Activated naive CD8-positive, alpha-beta T cell treated with anti-CD3 and anti-CD28 coated beads, Interleukin-2, amount 10 ng/mL, durations not matched to agents 7 days and 5 days (primary cell): ENCODE measurements at regions not wholly inside any gene's neighbourhood (a gene's known extent, or its start where the extent isn't known, plus 50 kb on each side); places are given as distances from the start of the nearest gene placed in this dataset.

Experiments used
- ATAC-seq: fragments of 150-1000 bp; cut with Tn5 transposase; one replicate; pipeline ENCODE4 v1.10.0; 2021; ENCODE audit warnings: low read depth, moderate library complexity
- POLR2A ChIA-PET: fragments of 350-600 bp; sonication (Branson Sonifier 250); formaldehyde crosslinking; loops from one replicate; lab custom pipeline; 2021; ENCODE audit warnings: antibody characterized with exemption; lab: Charles Lee
- DNase-seq: peaks from one replicate; pipeline ENCODE4 v3.0.0; 2021
- H3K27ac Mint-ChIP-seq: one replicate; pipeline ENCODE4 v1.8.0; 2022; ENCODE audit warnings: mild to moderate bottlenecking, mixed read lengths
- H3K27me3 Mint-ChIP-seq: one replicate; pipeline ENCODE4 v1.8.0; 2022; ENCODE audit warnings: mild to moderate bottlenecking, moderate library complexity, mixed read lengths
- H3K36me3 Mint-ChIP-seq: one replicate; pipeline ENCODE4 v1.8.0; 2021; ENCODE audit warnings: mild to moderate bottlenecking, mixed read lengths
- H3K4me1 Mint-ChIP-seq: one replicate; pipeline ENCODE4 v1.8.0; 2021; ENCODE audit warnings: mixed read lengths
- H3K4me3 Mint-ChIP-seq: one replicate; pipeline ENCODE4 v1.8.0; 2022; ENCODE audit warnings: mild to moderate bottlenecking, moderate library complexity, mixed read lengths
- H3K9me3 Mint-ChIP-seq: one replicate; pipeline ENCODE4 v1.8.0; 2021; ENCODE audit warnings: mixed read lengths

DNA sequence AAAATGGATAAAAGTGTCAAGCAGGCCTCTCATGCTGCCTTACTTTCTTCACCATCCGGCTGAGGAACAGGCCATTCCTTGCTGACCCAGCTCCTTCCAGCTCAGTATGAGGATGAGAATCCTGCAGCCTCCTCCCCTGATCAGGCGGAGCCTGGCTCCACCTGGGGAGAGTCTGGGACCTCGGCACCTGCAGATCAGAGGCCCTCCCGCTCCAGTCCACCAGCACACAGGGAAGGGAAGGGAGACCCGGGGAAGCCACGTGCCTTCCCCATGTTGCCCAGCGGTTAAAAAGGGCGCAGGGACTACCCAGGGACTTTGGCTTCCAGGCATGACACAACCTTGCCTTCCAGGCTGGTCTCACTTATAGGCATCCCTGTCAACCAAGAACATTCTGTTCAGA, 172.0 kb downstream of the NDUFA10 start:
- peaks cover 6% of the 10 kb centered on the region for H3K9me3 Mint-ChIP-seq
- POLR2A ChIA-PET, result no interaction called here

DNA sequence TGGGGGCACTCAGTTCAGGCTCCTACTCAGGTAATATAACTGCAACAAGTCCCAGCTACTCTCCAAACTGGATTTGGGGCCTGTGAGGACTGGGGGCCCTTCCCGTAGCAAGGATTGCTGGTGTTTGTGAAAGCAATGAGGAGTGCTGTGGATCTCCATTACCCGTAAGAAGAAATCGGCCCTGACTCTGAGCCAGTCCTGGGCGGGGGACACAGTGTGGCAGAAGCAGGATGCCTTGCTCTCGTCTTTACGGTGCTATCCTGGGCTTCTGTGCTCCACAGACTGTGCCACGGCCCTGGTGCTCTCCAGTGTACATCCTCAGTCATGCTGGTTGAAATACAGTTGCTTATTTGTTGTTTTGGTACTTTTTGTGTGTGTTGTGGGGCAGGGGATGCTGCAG, 172.9 kb downstream of the NDUFA10 start:
- H3K4me3 Mint-ChIP-seq, result no peak overlapping the region
- no peak for DNase-seq

More for the DNA sequence above, 172.0 kb downstream of the NDUFA10 start:
- DNase-seq (no peak), ATAC-seq (no peak)
- no peak overlapping the region for H3K4me3 Mint-ChIP-seq
- H3K27me3 Mint-ChIP-seq, result peaks cover 15% of the 10 kb centered on the region
- H3K4me1 Mint-ChIP-seq, result no peaks in the 10 kb centered on the region
- H3K27ac Mint-ChIP-seq, result no peak overlapping the region
- H3K36me3 Mint-ChIP-seq, result no peaks in the 10 kb centered on the region

DNA sequence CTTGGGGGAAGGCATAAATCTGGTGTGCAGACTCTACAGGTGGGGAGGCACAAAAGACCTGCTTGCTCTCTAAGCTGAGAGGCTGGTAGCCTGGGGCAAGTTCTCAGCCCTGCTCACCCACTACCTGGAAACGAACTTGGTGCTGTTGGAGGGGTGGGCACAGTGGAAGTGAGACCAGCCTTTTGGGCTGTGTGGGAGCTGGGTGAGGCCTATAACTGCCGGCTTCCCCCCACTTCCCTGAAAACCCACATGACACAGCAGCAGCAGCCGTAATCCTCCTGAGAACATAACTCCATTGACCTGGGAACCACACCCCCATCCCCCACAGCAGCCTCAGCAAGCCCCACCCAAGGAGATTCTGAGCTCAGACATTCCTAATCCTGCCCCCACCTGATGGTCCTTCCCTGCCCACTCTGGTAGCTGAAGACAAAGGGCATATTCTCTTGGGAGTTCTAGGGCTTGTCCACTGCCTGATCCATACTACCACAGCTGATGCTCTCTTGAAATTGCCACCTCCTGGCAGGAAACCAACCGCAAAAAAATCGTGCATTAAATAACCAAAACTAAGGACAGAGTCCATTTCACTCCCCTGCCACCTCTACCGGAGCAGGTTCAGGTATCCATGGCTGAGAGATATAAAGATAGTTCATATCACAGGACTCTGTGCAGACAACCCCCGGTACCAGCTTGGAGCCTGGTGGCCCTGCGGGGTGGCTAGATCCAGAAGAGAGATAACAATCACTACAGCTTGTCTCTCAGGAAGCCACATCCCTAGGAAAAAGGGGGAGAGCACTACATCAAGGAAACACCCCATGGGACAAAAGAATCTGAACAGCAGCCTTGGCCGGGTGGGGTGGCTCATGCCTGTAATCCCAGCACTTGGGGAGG, 178.1 kb downstream of the NDUFA10 start:
- H3K4me3 Mint-ChIP-seq, result no peak overlapping the region
- H3K27ac Mint-ChIP-seq, result no peak overlapping the region
- H3K4me1 Mint-ChIP-seq, result peaks cover 2% of the 10 kb centered on the region
- DNase-seq, result no peak
- H3K27me3 Mint-ChIP-seq, result peaks cover 31% of the 10 kb centered on the region
- POLR2A ChIA-PET, result no interaction called here
- peaks cover 8% of the 10 kb centered on the region for H3K9me3 Mint-ChIP-seq
- no peaks in the 10 kb centered on the region for H3K36me3 Mint-ChIP-seq
- no peak for ATAC-seq

More for the DNA sequence above, 172.9 kb downstream of the NDUFA10 start:
- Mint-ChIP-seq H3K4me1 (no peaks in the 10 kb centered on the region), H3K27ac (no peak overlapping the region), H3K36me3 (no peaks in the 10 kb centered on the region), H3K9me3 (peaks cover 6% of the 10 kb centered on the region), H3K27me3 (peaks cover 13% of the 10 kb centered on the region)
- no peak for ATAC-seq
- POLR2A ChIA-PET, result no interaction called here

DNA sequence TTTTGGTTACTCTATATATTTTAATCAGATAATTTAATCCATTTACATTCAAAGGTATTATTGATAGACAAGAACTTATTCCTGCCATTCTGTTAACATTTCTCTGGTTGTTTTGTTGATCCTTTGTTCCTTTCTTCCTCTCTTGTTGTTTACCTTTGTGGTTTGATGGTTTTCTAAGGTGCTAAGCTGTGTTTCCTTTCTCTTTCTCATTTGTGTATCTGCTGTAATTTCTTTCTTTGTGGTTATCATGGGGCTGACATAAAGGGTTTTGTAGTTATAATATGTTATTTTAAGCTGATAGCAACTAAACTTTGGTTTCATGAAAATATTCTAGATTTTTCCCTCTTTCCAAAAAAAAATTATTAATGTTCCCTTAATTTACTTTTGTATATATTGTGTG, 179.2 kb downstream of the NDUFA10 start:
- Mint-ChIP-seq H3K4me3 (no peak overlapping the region), H3K9me3 (peaks cover 5% of the 10 kb centered on the region), H3K36me3 (no peaks in the 10 kb centered on the region), H3K27ac (no peak overlapping the region), H3K27me3 (peaks cover 28% of the 10 kb centered on the region), H3K4me1 (peaks cover 2% of the 10 kb centered on the region)
- no peak for ATAC-seq
- POLR2A ChIA-PET, result no interaction called here
- DNase-seq, result no peak

DNA sequence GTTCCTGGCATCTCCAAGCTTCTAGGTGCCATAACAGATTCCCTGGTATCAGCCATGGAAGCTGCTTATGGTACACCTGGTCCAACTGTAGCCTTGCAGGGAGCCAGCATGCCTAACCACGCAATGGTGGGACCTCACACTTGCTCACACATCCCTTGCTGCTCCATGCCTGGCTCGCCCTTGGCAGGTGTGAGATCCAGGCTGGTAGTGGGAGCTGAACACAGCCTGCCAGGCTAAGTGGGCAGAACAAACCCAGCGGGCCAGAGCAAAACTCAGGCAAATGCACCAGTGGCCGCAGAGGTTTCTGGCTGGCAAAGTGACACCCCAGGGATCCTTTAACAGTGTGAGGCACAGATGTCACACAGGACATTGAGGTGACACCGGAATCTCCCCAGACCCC, 185.8 kb downstream of the NDUFA10 start:
- ATAC-seq (no peak), DNase-seq (no peak)
- peaks cover 1% of the 10 kb centered on the region for H3K9me3 Mint-ChIP-seq

DNA sequence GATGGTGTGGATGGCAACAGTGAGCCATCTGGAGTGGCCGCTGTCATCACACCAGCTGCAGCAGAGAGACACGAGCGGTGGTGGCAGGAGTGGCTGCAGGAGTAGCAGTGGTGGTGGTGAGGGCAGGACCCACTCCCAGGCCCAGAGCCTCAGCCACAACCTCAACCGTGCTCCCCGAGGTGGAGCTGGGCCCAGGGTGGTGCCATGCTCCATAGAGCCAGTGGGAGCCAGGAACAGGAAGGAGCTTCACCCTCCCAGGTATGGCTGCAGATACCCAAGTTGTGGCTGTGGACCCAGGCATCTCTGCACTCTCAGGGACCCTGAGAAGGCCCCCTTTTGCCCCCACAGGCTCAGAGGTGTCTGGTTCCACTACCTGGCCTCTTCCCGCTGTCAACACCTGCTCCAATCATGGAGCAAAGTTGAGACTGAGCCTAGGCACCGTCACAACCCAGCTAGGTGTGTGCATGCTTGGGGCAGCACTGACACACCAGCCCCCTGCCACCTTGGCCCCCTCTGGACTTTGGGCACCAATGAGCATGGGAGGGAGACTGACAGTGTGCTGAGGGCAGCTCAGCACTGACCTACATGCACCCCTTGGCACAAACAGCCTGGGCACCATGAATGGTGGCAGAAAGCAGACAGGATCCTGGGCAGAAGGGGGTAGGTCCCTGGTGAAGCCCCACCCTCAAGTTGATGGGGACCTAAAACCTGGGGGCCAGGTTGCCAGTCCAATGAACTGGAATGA, 188.9 kb downstream of the NDUFA10 start:
- ATAC-seq (no peak), DNase-seq (no peak)
- no peaks in the 10 kb centered on the region for H3K36me3 Mint-ChIP-seq
- no peak overlapping the region for H3K4me3 Mint-ChIP-seq
- peaks cover 1% of the 10 kb centered on the region for H3K9me3 Mint-ChIP-seq
- H3K27ac Mint-ChIP-seq, result no peak overlapping the region
- POLR2A ChIA-PET, result no interaction called here
- H3K4me1 Mint-ChIP-seq, result no peaks in the 10 kb centered on the region
- H3K27me3 Mint-ChIP-seq, result no peaks in the 10 kb centered on the region

More for the DNA sequence above, 185.8 kb downstream of the NDUFA10 start:
- Mint-ChIP-seq H3K27me3 (peaks cover 8% of the 10 kb centered on the region), H3K27ac (no peak overlapping the region), H3K4me3 (no peak overlapping the region), H3K4me1 (no peaks in the 10 kb centered on the region), H3K36me3 (no peaks in the 10 kb centered on the region)
- POLR2A ChIA-PET, result no interaction called here

DNA sequence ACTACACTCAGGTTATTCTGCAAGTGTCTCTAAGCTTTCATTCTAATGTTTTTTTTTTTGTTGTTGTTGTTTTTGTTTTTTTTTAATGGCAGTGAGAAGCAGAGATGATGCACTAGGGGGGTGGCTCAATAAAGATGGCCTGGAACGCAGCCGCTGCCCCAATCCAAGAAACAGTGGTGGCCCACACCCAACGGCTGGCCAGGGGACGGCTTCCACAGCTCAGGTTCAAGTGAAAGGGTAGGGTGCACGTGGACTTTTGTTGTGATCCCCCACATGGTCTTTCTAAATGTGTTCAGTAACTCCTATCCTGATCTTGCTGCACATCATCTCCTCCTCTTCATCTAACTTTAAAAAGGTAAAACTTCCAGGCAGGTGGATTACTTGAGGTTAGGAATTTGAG, 190.1 kb downstream of the NDUFA10 start:
- POLR2A ChIA-PET, result no interaction called here

DNA sequence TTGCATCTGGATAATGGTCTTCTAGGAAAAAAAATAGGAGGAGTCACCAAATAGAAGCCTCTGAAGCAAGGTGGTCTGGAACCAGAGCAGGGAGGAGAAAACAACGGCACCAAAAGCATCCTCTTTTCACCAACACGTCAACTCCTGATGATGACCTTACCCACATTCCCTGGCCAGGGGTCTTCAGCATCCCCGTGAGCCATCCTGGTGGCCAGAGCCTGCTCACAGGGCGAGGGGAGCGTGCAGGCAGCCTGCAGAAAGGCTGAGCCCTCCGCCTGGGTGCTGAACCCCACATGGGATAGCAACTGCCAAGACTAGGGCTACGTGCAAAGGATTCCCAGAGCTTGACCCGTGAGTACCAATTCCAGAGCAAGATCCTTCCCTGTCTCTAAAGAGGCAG, 191.0 kb downstream of the NDUFA10 start:
- H3K4me3 Mint-ChIP-seq, result no peak overlapping the region
- peaks cover 1% of the 10 kb centered on the region for H3K9me3 Mint-ChIP-seq
- H3K36me3 Mint-ChIP-seq, result no peaks in the 10 kb centered on the region
- POLR2A ChIA-PET, result no interaction called here
- H3K27ac Mint-ChIP-seq, result no peak overlapping the region
- ATAC-seq, result no peak
- DNase-seq, result no peak
- no peaks in the 10 kb centered on the region for H3K4me1 Mint-ChIP-seq
- H3K27me3 Mint-ChIP-seq, result no peaks in the 10 kb centered on the region

More for the DNA sequence above, 190.1 kb downstream of the NDUFA10 start:
- Mint-ChIP-seq H3K4me1 (no peaks in the 10 kb centered on the region), H3K27me3 (no peaks in the 10 kb centered on the region), H3K27ac (no peak overlapping the region), H3K4me3 (no peak overlapping the region), H3K9me3 (peaks cover 1% of the 10 kb centered on the region), H3K36me3 (no peaks in the 10 kb centered on the region)
- ATAC-seq, result no peak
- no peak for DNase-seq

DNA sequence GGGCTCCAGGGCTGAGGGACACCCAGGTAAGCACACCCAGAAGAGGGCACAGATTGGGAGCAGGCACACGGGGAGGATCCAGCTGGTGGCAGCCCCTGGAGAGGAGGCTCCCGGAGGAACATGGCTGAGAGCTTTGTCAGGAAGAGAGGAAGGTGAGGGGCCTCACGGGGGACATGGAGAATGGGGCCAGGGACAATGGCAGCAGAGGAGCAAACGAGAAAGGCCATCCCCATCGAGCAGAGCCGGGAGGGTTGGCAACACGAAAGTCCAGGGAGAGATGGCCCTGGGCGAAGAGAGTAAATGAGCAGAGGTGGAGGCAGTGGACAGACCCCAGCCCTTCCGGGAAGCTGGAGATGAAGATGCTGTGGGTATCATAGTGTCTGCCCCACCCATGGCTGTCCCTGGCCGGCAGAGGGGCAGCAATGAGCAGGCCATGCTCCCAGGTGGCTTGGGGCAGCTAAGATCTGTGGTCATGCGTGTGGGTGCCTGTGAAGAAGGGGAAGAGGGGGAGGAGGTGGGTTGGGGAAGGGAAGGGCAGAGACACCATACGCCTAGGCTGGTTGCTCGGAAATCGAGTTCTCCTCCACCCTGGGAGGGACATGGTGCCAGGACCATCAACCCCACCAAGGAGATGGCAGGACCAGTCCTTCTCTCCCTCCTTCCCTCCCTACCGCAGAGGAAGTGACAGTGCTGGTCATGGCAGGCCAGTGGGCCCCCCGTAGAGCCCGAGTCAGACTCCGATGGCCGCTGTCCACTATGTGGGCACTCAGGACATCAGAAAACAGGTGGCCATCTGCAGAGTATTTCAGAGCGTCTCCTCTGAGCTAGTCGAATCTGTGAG, 191.7 kb downstream of the NDUFA10 start:
- Mint-ChIP-seq H3K9me3 (peaks cover 1% of the 10 kb centered on the region), H3K36me3 (no peaks in the 10 kb centered on the region), H3K4me1 (no peaks in the 10 kb centered on the region), H3K4me3 (no peak overlapping the region), H3K27ac (no peak overlapping the region), H3K27me3 (no peaks in the 10 kb centered on the region)
- DNase-seq, result no peak
- ATAC-seq, result no peak
- POLR2A ChIA-PET, result no interaction called here

DNA sequence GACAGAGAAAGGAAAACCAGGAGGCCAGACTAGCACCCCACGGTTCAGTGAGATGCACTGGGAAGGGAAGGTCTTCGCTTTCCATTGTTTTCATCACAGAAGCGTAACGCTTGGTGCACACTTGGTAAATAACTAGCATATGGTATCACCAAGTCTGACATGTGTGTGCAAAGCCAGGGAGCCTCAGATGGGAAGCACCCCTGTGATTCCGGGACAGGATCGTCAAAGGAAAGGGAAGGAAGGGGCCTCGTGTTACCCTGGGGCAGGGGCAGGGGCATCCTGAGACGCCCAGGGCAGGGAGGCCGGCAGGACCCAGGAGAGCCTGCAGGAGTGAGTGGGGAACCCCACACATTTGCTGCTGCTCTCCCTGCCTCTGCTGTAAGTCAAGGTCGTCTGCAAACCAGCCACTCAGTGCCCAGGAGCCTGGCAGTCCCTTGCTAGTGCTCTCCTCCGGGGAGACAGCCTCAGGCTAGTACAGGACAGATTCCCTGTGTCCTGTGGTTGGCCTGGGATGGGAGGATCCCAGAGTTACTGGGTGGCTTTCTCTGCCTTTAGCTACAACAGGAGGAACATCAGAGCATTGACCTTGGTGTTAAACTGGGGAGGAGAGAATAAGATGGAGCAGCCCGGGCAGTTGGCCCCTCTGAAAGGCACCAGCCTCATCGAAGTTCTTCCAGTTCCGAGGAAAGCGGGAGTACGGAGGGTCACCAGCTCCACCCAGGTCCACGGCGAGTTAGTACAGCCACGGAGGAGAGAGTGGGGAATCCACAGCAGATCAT, 192.5 kb downstream of the NDUFA10 start:
- Mint-ChIP-seq H3K4me1 (no peaks in the 10 kb centered on the region), H3K36me3 (no peaks in the 10 kb centered on the region), H3K27me3 (no peaks in the 10 kb centered on the region), H3K4me3 (no peak overlapping the region), H3K9me3 (peaks cover 1% of the 10 kb centered on the region), H3K27ac (no peak overlapping the region)
- no peak for DNase-seq
- POLR2A ChIA-PET, result no interaction called here
- no peak for ATAC-seq

DNA sequence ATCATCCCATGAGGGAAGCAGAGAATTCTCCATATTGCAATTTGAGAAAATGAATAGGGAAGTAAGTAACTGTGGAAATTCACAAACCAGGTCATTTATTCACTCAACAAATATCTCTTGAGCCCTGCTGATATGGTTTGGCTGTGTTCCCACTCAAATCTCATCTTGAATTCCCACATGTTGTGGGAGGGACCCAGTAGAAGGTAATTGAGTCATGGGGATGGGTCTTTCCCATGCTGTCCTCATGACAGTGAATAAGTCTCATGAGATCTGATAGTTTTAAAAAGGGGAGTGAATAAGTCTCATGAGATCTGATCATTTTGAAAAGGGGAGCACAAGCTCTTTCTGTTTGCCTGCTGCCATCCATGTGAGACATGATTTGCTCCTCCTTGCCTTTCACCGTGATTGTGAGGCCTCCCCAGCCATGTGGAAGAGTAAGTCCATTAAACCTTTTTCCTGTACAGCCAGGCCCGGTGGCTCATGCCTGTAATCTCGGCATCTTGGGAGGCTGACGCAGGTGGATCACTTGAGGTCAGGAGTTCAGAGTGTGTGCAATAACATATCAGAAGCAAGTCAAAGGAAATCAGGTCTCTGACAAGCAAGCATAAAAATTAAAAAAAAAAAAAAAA, 193.2 kb downstream of the NDUFA10 start:
- no peak overlapping the region for H3K27ac Mint-ChIP-seq
- no peaks in the 10 kb centered on the region for H3K27me3 Mint-ChIP-seq
- POLR2A ChIA-PET, result no interaction called here
- H3K36me3 Mint-ChIP-seq, result no peaks in the 10 kb centered on the region
- no peak for ATAC-seq
- H3K9me3 Mint-ChIP-seq, result peaks cover 1% of the 10 kb centered on the region
- no peak for DNase-seq
- no peaks in the 10 kb centered on the region for H3K4me1 Mint-ChIP-seq
- H3K4me3 Mint-ChIP-seq, result no peak overlapping the region

DNA sequence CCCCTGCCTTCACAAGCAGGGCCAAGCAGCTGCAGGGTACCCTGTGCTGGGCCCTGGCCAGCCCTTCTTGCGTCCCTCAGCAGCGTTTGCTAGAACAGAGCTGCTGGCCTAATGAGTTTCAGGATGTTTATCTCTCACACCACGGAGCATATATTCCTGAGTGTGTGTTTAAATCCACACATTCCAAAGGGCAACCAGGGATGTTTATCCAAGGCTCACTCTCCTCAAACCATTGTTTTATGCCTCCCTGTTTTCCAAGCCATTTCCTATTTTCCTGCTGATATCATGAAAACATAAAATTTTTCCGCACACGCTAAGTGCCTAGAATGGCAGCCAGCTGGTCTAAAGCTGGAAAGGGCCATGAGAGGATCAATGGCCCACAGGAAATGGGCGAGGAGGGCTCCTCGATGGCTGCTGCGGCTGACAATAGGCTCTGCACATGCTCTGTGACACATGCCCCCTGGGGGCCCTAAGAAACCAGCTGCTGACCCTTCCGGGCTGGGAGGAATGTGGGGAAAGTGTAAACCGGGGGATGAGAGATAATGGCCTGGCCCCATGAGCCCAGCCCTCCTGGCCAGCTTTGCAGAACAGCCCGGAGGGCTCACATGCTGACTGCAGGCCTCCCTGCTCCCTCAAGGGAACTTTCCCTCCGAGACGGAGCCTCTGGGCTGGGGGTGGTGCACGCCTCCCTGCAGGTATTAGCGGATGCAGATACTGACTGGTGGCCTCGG, 194.0 kb downstream of the NDUFA10 start:
- ATAC-seq (no peak), DNase-seq (no peak)
- peaks cover 1% of the 10 kb centered on the region for H3K9me3 Mint-ChIP-seq
- POLR2A ChIA-PET, result no interaction called here
- no peaks in the 10 kb centered on the region for H3K36me3 Mint-ChIP-seq
- H3K27me3 Mint-ChIP-seq, result no peaks in the 10 kb centered on the region
- H3K4me3 Mint-ChIP-seq, result no peak overlapping the region
- no peaks in the 10 kb centered on the region for H3K4me1 Mint-ChIP-seq
- no peak overlapping the region for H3K27ac Mint-ChIP-seq
